ENCODE measurements at regions not wholly inside any gene's neighbourhood (a gene's known extent, or its start where the extent isn't known, plus 50 kb on each side); places are given as distances from the start of the nearest gene placed in this dataset.

- TF ChIP-seq CTCF (IDR thresholded peaks at IDR 0.05) (no peak), POLR2A (IDR thresholded peaks at IDR 0.05) (no peak)
Measured at GRCh38 chrX:138945219-138945618, 233.7 kb upstream of the FGF13 start.
